GM19328 (cell line): ENCODE measurements at regions not wholly inside any gene's neighbourhood (a gene's known extent, or its start where the extent isn't known, plus 50 kb on each side); places are given as distances from the start of the nearest gene placed in this dataset.

ENCODE experiments used
- ATAC-seq: cut with Tn5 transposase; IDR thresholded peaks from one replicate; pipeline ENCODE4 v1.9.1; 2021; ENCODE audit warnings: mild to moderate bottlenecking, moderate library complexity; ENCODE audit not compliant: unreplicated experiment

GRCh38 chr20:56828402-56828801 lies 199.3 kb downstream of the TFAP2C start:
- no peak for ATAC-seq

- no peak for ATAC-seq
Observed at GRCh38 chr20:56829788-56830385, 200.8 kb downstream of the TFAP2C start.

- ATAC-seq, result no peak
Observed at GRCh38 chr20:56831795-56832194, 202.7 kb downstream of the TFAP2C start.

- no peak for ATAC-seq
Observed at GRCh38 chr20:56833427-56833826, 204.3 kb downstream of the TFAP2C start.

GRCh38 chr20:56835829-56836550 lies 206.9 kb downstream of the TFAP2C start:
- ATAC-seq, result no peak

- ATAC-seq, result no peak
Observed at GRCh38 chr20:56839222-56839621, 210.1 kb downstream of the TFAP2C start.

GRCh38 chr20:56839786-56840185 lies 210.7 kb downstream of the TFAP2C start:
- no peak for ATAC-seq

GRCh38 chr20:56840716-56841261 lies 211.7 kb downstream of the TFAP2C start:
- ATAC-seq, result no peak

- no peak for ATAC-seq
Observed at GRCh38 chr20:56841346-56841908, 212.3 kb downstream of the TFAP2C start.

GRCh38 chr20:56842056-56842455 lies 212.9 kb downstream of the TFAP2C start:
- ATAC-seq, result no peak

GRCh38 chr20:56843386-56843785 lies 214.3 kb downstream of the TFAP2C start:
- ATAC-seq, result no peak

- ATAC-seq, result no peak
Observed at GRCh38 chr20:56843817-56844216, 214.7 kb downstream of the TFAP2C start.

GRCh38 chr20:56845546-56846086 lies 216.5 kb downstream of the TFAP2C start:
- ATAC-seq, result no peak

- no peak for ATAC-seq
Observed at GRCh38 chr20:56848561-56848960, 219.5 kb downstream of the TFAP2C start.

- no peak for ATAC-seq
Observed at GRCh38 chr20:56851552-56851951, 222.4 kb downstream of the TFAP2C start.

- ATAC-seq, result no peak
Observed at GRCh38 chr20:56855708-56856107, 226.6 kb downstream of the TFAP2C start.

- no peak for ATAC-seq
Observed at GRCh38 chr20:56857950-56858349, 228.8 kb downstream of the TFAP2C start.

- no peak for ATAC-seq
Observed at GRCh38 chr20:56859039-56859800, 230.1 kb downstream of the TFAP2C start.

GRCh38 chr20:56859801-56860261 lies 230.7 kb downstream of the TFAP2C start:
- ATAC-seq, result no peak

GRCh38 chr20:56860413-56860812 lies 231.3 kb downstream of the TFAP2C start:
- ATAC-seq, result no peak

GRCh38 chr20:56861590-56861989 lies 232.5 kb downstream of the TFAP2C start:
- ATAC-seq, result no peak
